ENCODE measurements at regions not wholly inside any gene's neighbourhood (a gene's known extent, or its start where the extent isn't known, plus 50 kb on each side); places are given as distances from the start of the nearest gene placed in this dataset.

GRCh38 chr1:244113532-244114320 is 62.6 kb downstream of the ZBTB18 start:
- Histone ChIP-seq H2BK15ac (ENCODE audit: low read depth, poor library complexity, severe bottlenecking) (no peak overlapping the region), H3K4me2 (ENCODE audit: low read length, poor library complexity, severe bottlenecking) (no peak overlapping the region), H3K27ac (ENCODE audit: low read length, poor library complexity, severe bottlenecking) (no peak overlapping the region), H4K91ac (ENCODE audit: low read length) (no peak overlapping the region), H3K4me1 (ENCODE audit: control insufficient read depth, insufficient read depth, low read depth, low read length) (peaks cover 3% of the 10 kb centered on the region), H3K9ac (ENCODE audit: low read length) (no peak overlapping the region), H2BK120ac (ENCODE audit: low read depth, low read length) (no peak overlapping the region), H2AK5ac (ENCODE audit: low read length, severe bottlenecking) (no peak overlapping the region), H3K9me3 (ENCODE audit: control insufficient read depth, low read length) (no peaks in the 10 kb centered on the region), H3K18ac (ENCODE audit: low read depth in 1 of 2, low read length in 2 of 2) (no peak overlapping the region), H3K4ac (ENCODE audit: low read depth in 1 of 2, low read length in 2 of 2) (no peak overlapping the region), H2BK12ac (ENCODE audit: low read length in 2 of 2) (no peak overlapping the region), H3K79me1 (replicated peaks; ENCODE audit: low read length, poor library complexity, severe bottlenecking) (no peaks in the 10 kb centered on the region), H3K27me3 (ENCODE audit: control insufficient read depth in 1 of 2, insufficient read depth in 1 of 2, low read length in 2 of 2) (peaks cover 0 to 30% of the 10 kb centered on the region in 2 experiments), H3K14ac (ENCODE audit: low read length in 2 of 2) (no peak overlapping the region), H2AFZ (ENCODE audit: low read depth, low read length) (no peak overlapping the region), H3K23ac (ENCODE audit: low read length in 2 of 2) (no peak overlapping the region), H2BK5ac (ENCODE audit: low read depth, low read length, poor library complexity, severe bottlenecking) (no peak overlapping the region), H3K36me3 (ENCODE audit: control insufficient read depth in 1 of 2, insufficient read depth in 2 of 2, low read depth in 1 of 2, low read length in 2 of 2) (no peaks in the 10 kb centered on the region), H4K8ac (ENCODE audit: low read length) (no peak overlapping the region), H3K4me3 (ENCODE audit: insufficient read depth in 1 of 2, low read depth in 1 of 2, low read length in 2 of 2) (no peak overlapping the region)
- DNase-seq: no peak
- 83% methylated on average over 4 of the region's 6 CpGs for WGBS

- Histone ChIP-seq H3K79me1 (replicated peaks; ENCODE audit: low read length, poor library complexity, severe bottlenecking) (no peaks in the 10 kb centered on the region), H3K4ac (ENCODE audit: low read depth in 1 of 2, low read length in 2 of 2) (no peak overlapping the region), H3K27me3 (ENCODE audit: control insufficient read depth in 1 of 2, insufficient read depth in 1 of 2, low read length in 2 of 2) (peaks cover 0 to 33% of the 10 kb centered on the region in 2 experiments), H4K91ac (ENCODE audit: low read length) (no peak overlapping the region), H3K14ac (ENCODE audit: low read length in 2 of 2) (no peak overlapping the region), H2AFZ (ENCODE audit: low read depth, low read length) (no peak overlapping the region), H2BK120ac (ENCODE audit: low read depth, low read length) (no peak overlapping the region), H3K18ac (ENCODE audit: low read depth in 1 of 2, low read length in 2 of 2) (no peak overlapping the region), H3K4me2 (ENCODE audit: low read length, poor library complexity, severe bottlenecking) (no peak overlapping the region), H2BK15ac (ENCODE audit: low read depth, poor library complexity, severe bottlenecking) (no peak overlapping the region), H3K36me3 (ENCODE audit: control insufficient read depth in 1 of 2, insufficient read depth in 2 of 2, low read depth in 1 of 2, low read length in 2 of 2) (no peaks in the 10 kb centered on the region), H3K9me3 (ENCODE audit: control insufficient read depth, low read length) (no peaks in the 10 kb centered on the region), H2BK12ac (ENCODE audit: low read length in 2 of 2) (no peak overlapping the region), H2BK5ac (ENCODE audit: low read depth, low read length, poor library complexity, severe bottlenecking) (no peak overlapping the region), H3K27ac (ENCODE audit: low read length, poor library complexity, severe bottlenecking) (no peak overlapping the region), H4K8ac (ENCODE audit: low read length) (no peak overlapping the region), H3K9ac (ENCODE audit: low read length) (no peak overlapping the region), H2AK5ac (ENCODE audit: low read length, severe bottlenecking) (no peak overlapping the region), H3K23ac (ENCODE audit: low read length in 2 of 2) (no peak overlapping the region), H3K4me1 (ENCODE audit: control insufficient read depth, insufficient read depth, low read depth, low read length) (peaks cover 3% of the 10 kb centered on the region), H3K4me3 (ENCODE audit: insufficient read depth in 1 of 2, low read depth in 1 of 2, low read length in 2 of 2) (no peak overlapping the region)
- DNase-seq: no peak
- WGBS: 100% methylated on average over 1 of the region's 4 CpGs
These were observed 63.8 kb downstream of the ZBTB18 start for GRCh38 chr1:244114892-244115291.

GRCh38 chr1:244116946-244117345 is 65.9 kb downstream of the ZBTB18 start:
- H3K27ac ChIP-seq (ENCODE audit: low read length, poor library complexity, severe bottlenecking): no peak overlapping the region

GRCh38 chr1:244118109-244118761 is 67.2 kb downstream of the ZBTB18 start:
- Histone ChIP-seq H2AK5ac (ENCODE audit: low read length, severe bottlenecking) (no peak overlapping the region), H2BK5ac (ENCODE audit: low read depth, low read length, poor library complexity, severe bottlenecking) (no peak overlapping the region), H4K8ac (ENCODE audit: low read length) (no peak overlapping the region), H3K27ac (ENCODE audit: low read length, poor library complexity, severe bottlenecking) (no peak overlapping the region), H3K79me1 (replicated peaks; ENCODE audit: low read length, poor library complexity, severe bottlenecking) (no peaks in the 10 kb centered on the region), H3K4me1 (ENCODE audit: control insufficient read depth, insufficient read depth, low read depth, low read length) (no peaks in the 10 kb centered on the region), H2BK15ac (ENCODE audit: low read depth, poor library complexity, severe bottlenecking) (no peak overlapping the region), H3K4me2 (ENCODE audit: low read length, poor library complexity, severe bottlenecking) (no peak overlapping the region), H3K23ac (ENCODE audit: low read length in 2 of 2) (no peak overlapping the region), H3K14ac (ENCODE audit: low read length in 2 of 2) (no peak overlapping the region), H4K91ac (ENCODE audit: low read length) (no peak overlapping the region), H2AFZ (ENCODE audit: low read depth, low read length) (peak overlapping the region; percentile 39), H3K4me3 (ENCODE audit: insufficient read depth in 1 of 2, low read depth in 1 of 2, low read length in 2 of 2) (peak overlapping the region in 1 of 2 experiments; percentile 40), H2BK12ac (ENCODE audit: low read length in 2 of 2) (no peak overlapping the region), H3K18ac (ENCODE audit: low read depth in 1 of 2, low read length in 2 of 2) (no peak overlapping the region), H3K27me3 (ENCODE audit: control insufficient read depth in 1 of 2, insufficient read depth in 1 of 2, low read length in 2 of 2) (peaks cover 0 to 54% of the 10 kb centered on the region in 2 experiments), H3K36me3 (ENCODE audit: control insufficient read depth in 1 of 2, insufficient read depth in 2 of 2, low read depth in 1 of 2, low read length in 2 of 2) (no peaks in the 10 kb centered on the region), H3K9me3 (ENCODE audit: control insufficient read depth, low read length) (no peaks in the 10 kb centered on the region), H2BK120ac (ENCODE audit: low read depth, low read length) (no peak overlapping the region), H3K9ac (ENCODE audit: low read length) (no peak overlapping the region), H3K4ac (ENCODE audit: low read depth in 1 of 2, low read length in 2 of 2) (no peak overlapping the region)
- WGBS: 82% methylated on average over 14 of the region's 16 CpGs
- no peak for DNase-seq

More at GRCh38 chr1:244116946-244117345, 65.9 kb downstream of the ZBTB18 start:
- Histone ChIP-seq H2BK12ac (ENCODE audit: low read length in 2 of 2) (peak overlapping the region in 1 of 2 experiments; percentile 66), H4K91ac (ENCODE audit: low read length) (no peak overlapping the region), H3K18ac (ENCODE audit: low read depth in 1 of 2, low read length in 2 of 2) (no peak overlapping the region), H3K36me3 (ENCODE audit: control insufficient read depth in 1 of 2, insufficient read depth in 2 of 2, low read depth in 1 of 2, low read length in 2 of 2) (no peaks in the 10 kb centered on the region), H2AFZ (ENCODE audit: low read depth, low read length) (no peak overlapping the region), H2BK120ac (ENCODE audit: low read depth, low read length) (no peak overlapping the region), H2BK15ac (ENCODE audit: low read depth, poor library complexity, severe bottlenecking) (no peak overlapping the region), H3K4me2 (ENCODE audit: low read length, poor library complexity, severe bottlenecking) (no peak overlapping the region), H3K4me3 (ENCODE audit: insufficient read depth in 1 of 2, low read depth in 1 of 2, low read length in 2 of 2) (no peak overlapping the region), H2AK5ac (ENCODE audit: low read length, severe bottlenecking) (no peak overlapping the region), H3K23ac (ENCODE audit: low read length in 2 of 2) (no peak overlapping the region), H4K8ac (ENCODE audit: low read length) (no peak overlapping the region), H3K9me3 (ENCODE audit: control insufficient read depth, low read length) (no peaks in the 10 kb centered on the region), H3K79me1 (replicated peaks; ENCODE audit: low read length, poor library complexity, severe bottlenecking) (no peaks in the 10 kb centered on the region), H3K27me3 (ENCODE audit: control insufficient read depth in 1 of 2, insufficient read depth in 1 of 2, low read length in 2 of 2) (peaks cover 0 to 42% of the 10 kb centered on the region in 2 experiments), H2BK5ac (ENCODE audit: low read depth, low read length, poor library complexity, severe bottlenecking) (no peak overlapping the region), H3K14ac (ENCODE audit: low read length in 2 of 2) (no peak overlapping the region), H3K4me1 (ENCODE audit: control insufficient read depth, insufficient read depth, low read depth, low read length) (peaks cover 1% of the 10 kb centered on the region), H3K9ac (ENCODE audit: low read length) (no peak overlapping the region), H3K4ac (ENCODE audit: low read depth in 1 of 2, low read length in 2 of 2) (no peak overlapping the region)
- no peak for DNase-seq
- WGBS: 100% methylated on average over 3 of the region's 3 CpGs

Data from mesenchymal stem cell (in vitro differentiated cells and primary cell).